Caco-2 (cell line): ENCODE measurements at regions not wholly inside any gene's neighbourhood (a gene's known extent, or its start where the extent isn't known, plus 50 kb on each side); places are given as distances from the start of the nearest gene placed in this dataset.

Source experiments
- BruUV-seq: library from RNA; stranded (reverse); fragments of 400-500 nt; replicated peaks from 2 replicates; lab custom pipeline; 2021; lab: Mats Ljungman, UMichigan
- CTCF ChIA-PET: fragments of 300-600 bp; sonication (Branson Sonifier 250); formaldehyde crosslinking; loops from one replicate; lab custom pipeline; 2022; ENCODE audit warnings: antibody characterized with exemption; lab: Charles Lee
- POLR2A ChIA-PET: fragments of 300-600 bp; sonication (Branson Sonifier 250); formaldehyde crosslinking; loops from one replicate; lab custom pipeline; 2022; ENCODE audit warnings: antibody characterized with exemption; lab: Charles Lee
- DNase-seq, 2 experiments: peaks; one replicate each; pipeline versions ENCODE4 v3.0.0 to v3.0.0-alpha.2; 2020 to 2022
- H3K27me3 ChIP-seq: replicated peaks from 2 replicates; pipeline ENCODE4 v1.6.0; 2011; ENCODE audit warnings: low read length; ENCODE audit not compliant: control insufficient read depth, insufficient read depth
- H3K36me3 ChIP-seq: 2 replicates; pipeline ENCODE4 v1.5.1; 2011; ENCODE audit warnings: low read length; ENCODE audit not compliant: control insufficient read depth, insufficient read depth
- H3K4me1 ChIP-seq: fragments of 250-450 bp; sonication (Bioruptor Pico); 2 replicates; pipeline ENCODE4 v1.5.1; 2020; ENCODE audit warnings: mild to moderate bottlenecking
- H3K4me3 ChIP-seq: 2 replicates; pipeline ENCODE4 v1.5.1; 2011; ENCODE audit warnings: low read depth, mild to moderate bottlenecking, control low read depth, low read length
- H3K9me3 ChIP-seq: fragments of 250-450 bp; sonication (Bioruptor Pico); 2 replicates; pipeline ENCODE4 v1.5.1; 2020; ENCODE audit warnings: mild to moderate bottlenecking, moderate library complexity
- H3K27ac Mint-ChIP-seq: one replicate; pipeline ENCODE4 v1.8.0; 2022; ENCODE audit warnings: mixed read lengths; ENCODE audit not compliant: unreplicated experiment
- H3K27me3 Mint-ChIP-seq: one replicate; pipeline ENCODE4 v1.8.0; 2022; ENCODE audit warnings: mixed read lengths; ENCODE audit not compliant: insufficient read depth, unreplicated experiment
- H3K36me3 Mint-ChIP-seq: one replicate; pipeline ENCODE4 v1.8.0; 2022; ENCODE audit warnings: mild to moderate bottlenecking, mixed read lengths; ENCODE audit not compliant: insufficient read depth, unreplicated experiment
- H3K4me1 Mint-ChIP-seq: one replicate; pipeline ENCODE4 v1.8.0; 2022; ENCODE audit warnings: low read depth, mixed read lengths; ENCODE audit not compliant: unreplicated experiment
- H3K4me3 Mint-ChIP-seq: one replicate; pipeline ENCODE4 v1.8.0; 2022; ENCODE audit warnings: mild to moderate bottlenecking, moderate library complexity, mixed read lengths; ENCODE audit not compliant: unreplicated experiment
- H3K9me3 Mint-ChIP-seq: one replicate; pipeline ENCODE4 v1.8.0; 2022; ENCODE audit warnings: mixed read lengths; ENCODE audit not compliant: unreplicated experiment
- CTCF ChIP-seq, 2 experiments: fragments of 200-600 bp in 1 of 2; IDR thresholded peaks; 1 replicate in 1 of 2; 2 replicates in 1 of 2; pipeline versions ENCODE4 v1.5.1 to v1.8.0; 2011 to 2022; ENCODE audit warnings: antibody characterized with exemption in 1 of 2, control low read depth in 1 of 2, inconsistent platforms in 1 of 2, low read depth in 1 of 2, low read length in 1 of 2, mild to moderate bottlenecking in 1 of 2, moderate library complexity in 1 of 2; ENCODE audit not compliant: insufficient read depth in 1 of 2, severe bottlenecking in 1 of 2, unreplicated experiment in 1 of 2
- intact Hi-C: fragments of 100-400 bp; cut with micrococcal nuclease; formaldehyde crosslinking; loops from one replicate; pipeline ENCODE4 v1.10.0; 2022; ENCODE audit not compliant: unreplicated experiment

- Histone ChIP-seq H3K36me3 (no peaks in the 10 kb centered on the region), H3K9me3 (no peaks in the 10 kb centered on the region), H3K27me3 (no peaks in the 10 kb centered on the region), H3K4me1 (peaks cover 37% of the 10 kb centered on the region), H3K4me3 (no peak overlapping the region)
- intact Hi-C loops: no loop called here
- Mint-ChIP-seq H3K9me3 (peaks cover 12% of the 10 kb centered on the region), H3K27me3 (no peaks in the 10 kb centered on the region), H3K4me1 (peaks cover 28% of the 10 kb centered on the region), H3K4me3 (no peak overlapping the region), H3K27ac (no peak overlapping the region), H3K36me3 (no peaks in the 10 kb centered on the region)
- CTCF ChIA-PET: no interaction called here
- POLR2A ChIA-PET: no interaction called here
- no peak for TF ChIP-seq CTCF (IDR thresholded peaks at IDR 0.05; ENCODE audit: insufficient read depth in 1 of 2, low read depth in 1 of 2, low read length in 1 of 2, severe bottlenecking in 1 of 2, unreplicated experiment in 1 of 2)
- BruUV-seq: no TSS peak
- no peak for DNase-seq
Measured at GRCh38 chr6:113361014-113361645, 496.0 kb upstream of the MARCKS start.

GRCh38 chr6:113362301-113363047, 494.7 kb upstream of the MARCKS start:
- Mint-ChIP-seq H3K4me3 (no peak overlapping the region), H3K27ac (peak overlapping the region; percentile 30), H3K4me1 (peaks cover 14% of the 10 kb centered on the region), H3K36me3 (no peaks in the 10 kb centered on the region), H3K9me3 (no peaks in the 10 kb centered on the region), H3K27me3 (no peaks in the 10 kb centered on the region)
- H3K4me1 ChIP-seq: peaks cover 33% of the 10 kb centered on the region
- DNase-seq: no peak
- POLR2A ChIA-PET: no interaction called here
- no peak for TF ChIP-seq CTCF (IDR thresholded peaks at IDR 0.05; ENCODE audit: insufficient read depth in 1 of 2, low read depth in 1 of 2, low read length in 1 of 2, severe bottlenecking in 1 of 2, unreplicated experiment in 1 of 2)
- intact Hi-C loops: no loop called here
- no peaks in the 10 kb centered on the region for H3K36me3 ChIP-seq
- no peak overlapping the region for H3K4me3 ChIP-seq
- BruUV-seq: no TSS peak
- CTCF ChIA-PET: no interaction called here
- no peaks in the 10 kb centered on the region for H3K9me3 ChIP-seq
- no peaks in the 10 kb centered on the region for H3K27me3 ChIP-seq

GRCh38 chr6:113363048-113363798, 493.9 kb upstream of the MARCKS start:
- H3K36me3 ChIP-seq: no peaks in the 10 kb centered on the region
- no peaks in the 10 kb centered on the region for H3K36me3 Mint-ChIP-seq
- intact Hi-C loops: no loop called here
- no peak overlapping the region for H3K4me3 ChIP-seq
- CTCF ChIA-PET: no interaction called here
- H3K27me3 Mint-ChIP-seq: no peaks in the 10 kb centered on the region
- no peak overlapping the region for H3K4me3 Mint-ChIP-seq
- no peaks in the 10 kb centered on the region for H3K9me3 Mint-ChIP-seq
- DNase-seq: no peak
- POLR2A ChIA-PET: no interaction called here
- no peaks in the 10 kb centered on the region for H3K9me3 ChIP-seq
- H3K4me1 ChIP-seq: peaks cover 27% of the 10 kb centered on the region
- no peak for TF ChIP-seq CTCF (IDR thresholded peaks at IDR 0.05; ENCODE audit: insufficient read depth in 1 of 2, low read depth in 1 of 2, low read length in 1 of 2, severe bottlenecking in 1 of 2, unreplicated experiment in 1 of 2)
- BruUV-seq: no TSS peak
- peak overlapping the region; percentile 30 for H3K27ac Mint-ChIP-seq
- H3K4me1 Mint-ChIP-seq: peaks cover 9% of the 10 kb centered on the region
- no peaks in the 10 kb centered on the region for H3K27me3 ChIP-seq
